Activated CD8-positive, alpha-beta memory T cell treated with anti-CD3 and anti-CD28 coated beads for 1 hour (primary cell): ENCODE measurements at regions not wholly inside any gene's neighbourhood (a gene's known extent, or its start where the extent isn't known, plus 50 kb on each side); places are given as distances from the start of the nearest gene placed in this dataset.

ENCODE experiments used
- DNase-seq, 2 donors: peaks; one replicate each; pipeline ENCODE4 v3.0.0-alpha.2; 2020; ENCODE audit warnings: low read depth in 1 of 2; ENCODE audit errors: extremely low read depth in 1 of 2

DNA sequence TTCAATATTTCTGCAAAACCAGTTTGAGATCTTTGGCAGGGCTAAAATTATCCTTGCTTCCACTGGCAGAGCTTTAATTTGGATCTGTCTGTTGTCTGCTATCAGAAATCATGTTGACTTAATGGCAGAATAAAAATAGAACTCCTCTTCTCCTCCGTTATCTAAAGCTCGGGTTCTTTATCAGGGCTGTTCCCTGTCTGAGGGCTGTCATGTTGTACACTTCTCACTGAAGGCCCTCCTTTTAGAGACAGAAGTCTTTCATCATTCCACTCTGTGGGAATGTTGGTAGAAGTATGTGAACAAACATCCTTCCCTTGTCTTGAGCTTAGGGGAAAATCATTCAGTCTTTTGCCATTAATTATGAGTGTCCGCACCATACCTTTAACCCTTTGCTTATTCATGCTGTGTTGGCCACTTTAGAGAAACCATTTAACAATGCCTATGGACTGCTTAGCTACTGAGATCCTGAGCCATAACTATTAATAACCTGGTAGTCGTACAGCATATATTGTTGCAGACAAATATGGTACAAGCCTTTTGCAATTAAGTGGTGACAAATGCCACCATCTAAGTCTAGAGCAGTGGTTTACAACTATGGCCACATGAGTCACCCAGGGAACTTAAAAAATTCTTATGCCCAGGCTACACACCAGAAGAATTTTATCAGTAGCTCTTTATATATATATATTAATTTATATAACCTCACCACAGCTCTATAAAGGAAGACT, 226.0 kb upstream of the TPM1 start:
- no peak for DNase-seq

DNA sequence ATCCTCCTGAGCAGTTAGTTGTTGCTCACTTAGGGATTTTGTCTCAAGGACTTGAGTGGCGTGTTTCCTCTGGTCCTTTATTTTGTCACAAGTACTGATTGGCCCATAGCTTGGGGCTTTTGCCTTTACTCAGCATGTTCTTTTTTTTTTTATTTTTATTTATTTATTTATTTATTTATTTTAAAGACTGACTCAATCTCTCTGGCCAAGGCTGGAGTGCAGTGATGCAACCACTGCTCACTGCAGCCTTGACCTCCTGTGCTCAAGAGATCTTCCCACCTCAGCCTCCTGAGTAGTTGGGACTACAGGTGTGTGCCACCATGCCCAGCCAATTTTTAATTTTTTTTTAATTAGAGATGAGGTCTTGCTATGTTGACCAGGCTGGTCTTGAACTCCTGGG, 223.9 kb upstream of the TPM1 start:
- DNase-seq, result no peak

DNA sequence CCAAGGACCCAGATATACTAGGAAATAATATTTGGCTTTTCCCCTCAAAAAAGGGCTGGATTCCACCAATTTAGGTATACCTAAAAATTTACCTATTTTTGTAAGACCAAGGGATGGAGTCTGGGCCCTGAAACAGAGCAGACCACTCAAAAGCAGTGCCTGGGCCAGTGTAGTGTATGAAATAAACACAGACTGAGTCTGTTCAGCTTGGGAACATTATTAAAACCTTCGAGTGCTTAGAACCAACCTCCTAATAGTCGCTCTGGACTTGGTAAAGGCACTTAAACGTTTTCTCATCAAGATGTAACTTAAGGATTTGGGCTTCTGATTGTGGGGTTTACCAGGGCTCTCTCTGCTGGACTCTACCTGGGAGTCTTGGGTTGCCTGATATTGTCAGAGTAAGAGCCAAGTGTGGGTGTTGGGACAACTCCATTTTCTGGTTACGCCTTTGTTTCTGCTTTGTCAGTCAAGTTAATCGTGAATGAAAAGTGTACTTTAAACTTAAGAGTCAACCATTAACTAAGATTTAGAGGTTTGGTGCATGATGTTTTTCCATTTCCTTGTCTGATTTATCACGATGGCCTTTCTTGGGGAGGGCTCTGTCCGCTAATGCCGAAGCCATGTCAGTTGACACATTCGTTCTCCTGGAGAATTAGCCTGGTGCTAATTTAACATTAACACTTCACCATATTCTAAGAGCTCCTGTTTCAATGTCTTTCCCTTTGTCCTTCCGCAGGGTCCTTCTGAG, 221.0 kb upstream of the TPM1 start:
- DNase-seq, result no peak

DNA sequence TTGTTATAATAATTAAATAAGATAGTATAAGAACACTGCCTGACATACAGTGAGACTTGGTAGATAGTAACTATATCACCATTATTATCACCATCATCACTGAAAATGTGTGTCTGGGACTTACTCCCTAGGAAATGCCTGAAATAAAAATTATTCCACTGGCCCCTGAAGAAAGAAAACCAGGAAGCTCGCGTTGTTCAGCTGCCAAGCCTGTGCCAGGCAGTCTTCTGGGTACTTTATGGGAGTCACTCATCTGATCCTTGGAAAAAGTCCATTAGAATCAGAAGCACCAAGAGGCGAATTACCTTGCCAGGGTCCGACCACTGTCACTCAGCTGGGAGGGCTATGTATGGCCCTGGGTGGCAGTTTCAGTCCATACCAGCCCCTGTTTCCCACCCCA, 220.3 kb upstream of the TPM1 start:
- no peak for DNase-seq

DNA sequence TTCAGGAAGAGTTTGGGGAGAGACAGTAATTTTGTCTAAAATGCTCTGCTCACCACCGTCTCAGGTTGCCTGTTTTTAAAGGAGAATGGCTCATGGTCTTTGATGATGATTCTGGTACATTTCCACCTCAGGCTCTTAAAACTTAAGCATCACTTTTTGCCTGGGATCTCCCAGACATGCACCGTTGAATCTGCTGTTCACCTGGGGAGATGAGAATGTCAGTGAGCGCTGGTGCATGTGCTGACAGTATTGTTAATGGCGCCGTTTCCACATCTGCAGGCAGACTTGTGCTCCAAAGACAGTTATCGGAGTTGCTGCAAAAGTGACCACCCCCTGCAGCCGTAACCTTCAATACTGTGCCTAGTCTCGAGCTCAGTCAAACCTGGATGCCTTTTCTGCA, 219.0 kb upstream of the TPM1 start:
- no peak for DNase-seq

DNA sequence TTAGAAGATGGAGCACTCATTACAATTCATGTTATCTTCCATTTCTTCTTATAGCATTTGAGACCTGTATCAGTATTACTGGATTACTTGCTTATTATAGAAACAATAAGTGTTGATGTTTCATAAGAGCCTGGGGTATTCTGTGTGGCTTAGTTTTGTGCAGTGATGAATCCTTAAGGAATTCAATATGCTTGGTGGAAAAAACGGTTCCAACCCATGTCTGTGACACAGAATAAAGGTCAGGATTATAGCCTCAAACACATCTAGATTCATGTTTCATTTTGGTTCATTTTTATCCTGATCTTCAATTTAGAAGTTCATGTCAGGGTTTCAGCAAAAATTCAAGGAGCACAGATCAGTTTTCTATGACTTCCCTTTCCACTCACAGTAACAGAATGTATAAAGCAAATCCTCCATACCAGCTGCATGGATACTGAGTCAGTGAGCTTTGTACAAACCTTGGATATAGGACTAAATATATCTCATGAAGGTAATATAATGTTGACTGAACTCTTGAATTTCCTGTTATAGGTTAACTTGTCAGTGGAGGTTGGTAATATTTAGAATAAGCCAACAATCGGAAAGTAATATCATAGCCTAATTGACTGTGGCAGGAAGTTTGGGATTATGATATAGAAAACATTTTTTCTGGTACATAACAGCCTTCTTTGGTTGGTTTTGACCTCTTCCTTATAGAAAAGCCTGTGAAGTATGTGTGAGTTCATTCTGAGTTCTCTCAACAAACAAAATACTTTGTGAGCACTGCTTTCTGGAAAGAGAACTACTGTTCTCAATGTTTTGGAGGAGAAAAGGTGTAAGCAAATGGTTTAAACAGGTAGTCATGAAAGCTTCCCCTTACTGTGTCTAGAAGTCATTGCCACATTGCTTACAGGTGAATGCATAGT, 218.2 kb upstream of the TPM1 start:
- no peak for DNase-seq

DNA sequence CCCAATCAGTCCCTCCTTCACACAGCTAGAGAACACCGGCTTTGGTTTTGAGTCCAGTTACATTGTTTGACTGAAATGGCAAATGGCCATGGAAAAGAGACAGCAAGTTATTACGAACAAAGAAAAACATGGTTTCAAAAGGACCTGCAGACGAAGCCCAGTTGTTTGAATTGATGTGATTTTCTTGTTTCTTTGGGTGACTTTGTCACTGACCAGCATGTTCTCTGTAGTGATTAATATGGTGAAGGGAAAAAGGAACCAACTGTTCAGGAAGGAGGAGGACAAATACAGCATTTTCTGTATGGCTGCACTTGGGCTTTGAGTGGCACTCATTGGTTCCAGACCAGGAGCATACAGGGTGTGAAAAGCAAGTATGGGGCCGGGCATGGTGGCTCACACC, 217.4 kb upstream of the TPM1 start:
- DNase-seq, result no peak

DNA sequence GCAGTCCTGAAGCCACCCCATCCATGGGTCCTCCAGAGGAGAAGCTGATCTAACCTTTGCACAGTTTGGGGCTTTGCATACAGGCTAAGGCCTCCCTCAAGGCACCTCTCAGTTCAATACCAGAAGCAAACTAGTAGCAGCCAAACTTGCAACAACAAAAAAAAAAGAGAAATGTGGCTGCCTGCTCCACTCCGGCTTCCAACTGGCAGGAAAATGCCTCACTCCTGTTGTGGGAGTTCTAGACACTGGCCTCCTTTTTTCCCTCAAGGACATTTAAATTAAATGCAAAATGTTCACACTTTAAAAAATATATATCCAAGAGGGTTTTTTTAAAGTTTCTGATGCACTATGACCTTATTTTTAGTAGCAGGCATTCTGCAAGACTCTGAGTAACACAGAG, 216.0 kb upstream of the TPM1 start:
- no peak for DNase-seq

DNA sequence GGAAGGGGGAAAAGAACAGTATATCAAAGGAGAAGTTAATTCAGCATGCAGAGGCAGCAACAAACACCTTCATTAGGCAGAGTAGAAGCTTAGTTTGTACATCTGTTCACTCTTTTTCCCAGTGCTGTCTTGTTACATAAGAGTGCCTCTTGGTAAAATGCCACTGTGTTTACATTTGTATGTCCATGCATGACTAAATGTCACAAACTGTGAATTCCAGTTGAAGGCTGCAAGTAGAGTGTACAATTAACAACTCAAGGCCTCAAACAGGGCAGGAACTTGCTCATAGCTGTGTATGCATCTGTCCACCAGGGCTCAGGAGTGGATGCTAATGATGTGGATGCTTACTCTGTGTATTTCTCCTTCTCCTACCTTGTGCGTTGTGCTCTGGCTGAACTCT, 214.2 kb upstream of the TPM1 start:
- no peak for DNase-seq

DNA sequence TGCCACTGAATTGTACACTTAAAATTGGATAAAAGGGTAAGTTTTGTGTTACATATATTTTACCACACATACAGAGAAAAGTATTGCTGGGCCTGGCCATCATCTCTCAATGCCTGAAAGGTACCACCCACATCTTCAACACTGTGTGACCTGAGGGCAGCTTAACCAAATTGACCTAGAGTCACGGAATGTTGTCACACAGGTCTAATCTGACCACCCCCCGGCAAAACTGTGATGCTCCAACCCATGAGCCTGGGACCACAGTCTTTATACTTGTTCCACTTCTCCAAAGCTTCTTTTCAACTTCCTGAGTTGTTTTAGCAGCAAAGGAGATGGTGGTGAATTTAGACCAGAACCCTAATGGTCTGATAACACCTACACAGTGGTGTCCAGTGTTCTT, 210.3 kb upstream of the TPM1 start:
- DNase-seq, result no peak

DNA sequence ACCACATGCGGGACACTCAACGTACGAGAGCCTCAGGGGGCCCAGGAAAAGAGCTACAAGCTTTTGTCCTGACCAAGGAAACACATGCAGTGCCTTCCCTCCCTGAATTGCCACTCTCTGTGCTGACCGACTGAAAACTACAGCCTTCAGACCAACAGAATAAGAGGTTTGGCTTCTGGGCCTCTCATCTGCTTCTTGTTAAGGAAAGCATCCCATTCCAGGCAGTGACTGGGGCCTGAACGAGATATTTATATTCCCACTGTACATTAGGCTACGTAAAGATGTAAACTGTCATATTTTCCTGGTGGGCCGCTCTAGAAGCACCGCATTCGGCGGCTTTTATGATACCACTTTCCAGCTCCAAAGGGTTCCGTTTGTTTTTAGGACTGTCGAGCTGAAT, 208.9 kb upstream of the TPM1 start:
- no peak for DNase-seq

DNA sequence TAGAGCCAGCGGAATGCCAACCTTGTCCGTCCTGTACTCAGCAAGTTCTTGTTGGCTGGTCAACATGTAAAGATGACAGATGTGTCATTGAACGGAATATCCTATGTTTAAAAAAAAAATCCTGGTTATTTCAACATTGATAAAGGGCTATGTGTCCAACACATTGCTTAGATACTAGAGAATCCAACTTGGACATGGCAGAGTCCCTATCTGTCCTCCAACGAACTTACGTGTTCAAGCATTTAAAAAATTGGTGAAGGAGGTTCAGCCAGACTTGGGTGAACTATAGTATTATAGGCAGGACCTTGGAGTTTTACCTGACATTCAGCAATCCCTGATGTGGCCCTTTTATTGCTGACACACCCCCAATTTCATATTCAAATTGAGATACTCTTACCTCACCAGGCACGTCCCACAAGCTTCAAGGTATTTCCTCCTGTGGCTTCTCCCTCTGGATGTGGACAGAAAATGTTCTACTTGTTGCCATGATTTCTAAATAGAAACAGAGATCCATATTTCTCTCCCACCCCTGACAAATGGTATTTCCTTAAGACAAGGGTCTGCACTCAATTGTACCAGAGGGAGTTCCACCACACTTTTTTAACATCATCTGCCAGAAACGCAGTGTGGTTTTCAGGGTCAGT, 207.7 kb upstream of the TPM1 start:
- no peak for DNase-seq

DNA sequence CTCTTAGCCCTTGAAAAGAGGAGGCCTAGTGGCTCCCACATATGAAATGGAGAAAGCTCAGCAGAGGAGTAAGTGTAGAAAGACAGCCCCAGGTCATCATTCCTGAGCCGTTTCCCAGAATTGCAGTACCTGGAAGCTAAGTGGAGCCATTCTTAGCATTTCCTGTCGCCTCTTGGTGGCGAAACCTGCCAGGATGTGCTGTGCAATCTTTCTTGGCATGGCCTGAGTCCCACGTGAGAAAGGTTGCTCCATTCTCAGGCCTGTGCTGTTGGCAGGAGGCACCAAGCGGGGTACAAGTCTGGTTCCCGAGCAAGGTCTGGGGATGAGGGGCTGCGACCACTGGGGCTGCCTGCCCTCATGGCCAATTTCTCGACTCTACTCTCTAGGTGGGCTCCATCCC, 207.2 kb upstream of the TPM1 start:
- no peak for DNase-seq

DNA sequence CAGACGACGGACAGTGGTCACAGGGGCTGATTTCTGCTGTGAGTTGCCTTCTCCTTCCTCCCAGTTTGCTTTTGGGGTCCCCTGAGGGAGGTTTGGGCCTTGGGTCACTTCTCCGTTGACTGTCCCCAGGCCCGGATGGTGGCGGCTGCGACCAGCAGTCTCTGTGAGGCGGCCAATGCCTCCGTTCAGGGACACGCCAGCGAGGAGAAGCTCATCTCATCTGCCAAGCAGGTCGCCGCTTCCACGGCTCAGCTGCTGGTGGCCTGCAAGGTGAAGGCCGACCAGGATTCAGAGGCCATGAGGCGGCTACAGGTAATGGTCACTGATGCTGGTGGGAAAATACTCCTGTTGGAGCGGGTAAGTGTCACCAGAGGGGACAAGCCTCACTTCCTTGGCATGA, 206.8 kb upstream of the TPM1 start:
- no peak for DNase-seq

DNA sequence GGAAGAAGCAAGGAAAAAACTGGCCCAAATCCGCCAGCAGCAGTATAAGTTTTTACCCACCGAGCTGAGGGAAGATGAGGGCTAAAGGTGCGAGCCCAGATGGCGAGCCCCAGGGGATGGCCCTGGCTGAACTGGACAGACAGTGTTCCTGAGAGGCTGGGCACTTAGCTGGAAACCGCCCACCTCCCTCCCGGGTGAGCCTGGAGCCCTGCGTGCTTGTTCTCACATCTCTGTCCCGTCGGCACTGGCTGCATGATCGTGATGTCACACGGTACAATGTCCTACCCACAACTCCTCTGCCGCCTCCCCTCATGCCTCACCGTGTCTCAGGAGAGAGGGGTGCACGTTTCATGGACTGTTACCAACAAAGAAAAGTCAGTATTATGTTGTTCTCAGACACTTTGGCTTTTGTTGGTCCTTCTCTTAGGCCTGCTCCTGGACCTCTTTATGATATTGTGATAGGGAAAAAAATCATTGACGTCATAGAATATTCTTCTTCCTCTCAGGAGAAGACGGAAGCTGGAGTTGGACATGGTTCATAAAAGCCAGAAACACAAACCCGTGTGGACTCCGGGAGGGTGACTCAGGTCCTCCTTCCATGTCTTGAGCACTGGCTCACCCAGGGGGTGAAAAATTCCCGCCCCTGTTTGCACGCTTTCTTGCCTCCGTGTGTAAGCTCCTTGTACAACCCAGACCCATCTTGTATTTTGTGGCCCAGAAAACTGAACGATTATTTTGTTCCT, 201.8 kb upstream of the TPM1 start:
- no peak for DNase-seq

DNA sequence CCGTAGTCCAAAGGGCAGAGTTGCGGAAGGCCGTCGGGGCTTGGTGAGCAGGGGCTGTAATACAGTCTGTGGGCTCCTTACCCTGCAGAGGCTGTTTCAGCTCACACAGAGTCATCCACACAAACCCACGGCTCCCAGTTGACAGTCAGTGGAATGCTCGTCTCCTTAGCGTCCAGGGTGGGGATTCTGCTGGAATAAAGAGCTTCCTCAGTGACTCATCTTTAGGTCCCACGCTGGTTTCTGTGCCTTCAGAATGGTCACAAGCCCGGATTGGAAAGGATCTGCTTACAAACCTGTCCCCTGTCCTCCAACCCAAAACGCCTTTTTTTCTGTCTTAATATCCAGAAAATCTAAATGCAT, 201.3 kb upstream of the TPM1 start:
- no peak for DNase-seq

DNA sequence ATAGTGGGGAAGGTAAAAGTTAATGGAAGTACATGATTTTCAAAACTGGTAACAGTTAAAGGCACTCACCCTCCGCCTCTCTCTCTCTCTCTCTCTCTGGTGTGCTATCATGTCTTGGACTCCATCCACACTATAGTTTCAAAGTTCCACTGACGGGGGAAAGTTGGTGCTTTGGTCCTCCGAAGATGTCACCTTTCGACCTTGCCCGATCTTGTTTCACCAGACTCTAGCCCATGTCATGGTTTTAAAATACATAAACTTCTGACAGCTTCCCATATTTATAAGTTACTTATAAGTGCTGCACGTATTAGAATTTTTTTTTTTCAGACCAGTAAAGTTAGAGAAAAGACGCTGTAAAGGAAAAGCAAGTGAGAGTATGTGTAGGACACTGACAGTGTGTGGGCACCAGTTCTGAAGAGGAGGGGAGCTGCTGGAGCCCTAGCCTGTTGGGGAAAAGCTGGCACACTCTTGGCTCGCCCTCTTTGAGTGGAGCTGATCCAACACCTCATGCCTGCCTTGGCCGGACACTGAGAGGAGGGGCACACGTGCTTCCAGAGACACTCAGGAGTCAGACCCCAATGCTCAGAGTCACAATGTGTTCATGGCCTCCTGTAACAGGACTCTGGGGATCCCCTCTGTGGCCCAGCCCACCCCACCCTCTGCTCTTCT, 200.5 kb upstream of the TPM1 start:
- no peak for DNase-seq

DNA sequence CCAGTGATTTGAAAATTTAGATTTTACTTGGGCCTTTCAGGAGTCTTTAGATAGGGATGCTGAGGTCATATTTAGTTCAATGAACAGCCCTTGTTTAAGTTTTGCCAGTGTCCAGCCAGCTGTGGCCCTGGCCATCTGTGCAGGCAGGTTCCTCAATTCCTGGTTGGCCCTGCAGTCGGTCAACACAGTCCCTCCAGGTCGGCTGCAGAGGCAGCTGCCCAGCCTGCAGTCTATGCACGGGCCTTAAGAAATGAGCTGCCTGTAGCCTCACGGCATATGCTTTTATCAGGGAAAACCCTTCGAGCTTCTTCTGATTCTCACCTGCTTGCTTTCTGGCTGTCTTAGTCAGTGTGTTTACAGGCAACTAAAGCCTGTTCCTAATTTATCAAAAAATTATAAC, 199.2 kb upstream of the TPM1 start:
- no peak for DNase-seq

DNA sequence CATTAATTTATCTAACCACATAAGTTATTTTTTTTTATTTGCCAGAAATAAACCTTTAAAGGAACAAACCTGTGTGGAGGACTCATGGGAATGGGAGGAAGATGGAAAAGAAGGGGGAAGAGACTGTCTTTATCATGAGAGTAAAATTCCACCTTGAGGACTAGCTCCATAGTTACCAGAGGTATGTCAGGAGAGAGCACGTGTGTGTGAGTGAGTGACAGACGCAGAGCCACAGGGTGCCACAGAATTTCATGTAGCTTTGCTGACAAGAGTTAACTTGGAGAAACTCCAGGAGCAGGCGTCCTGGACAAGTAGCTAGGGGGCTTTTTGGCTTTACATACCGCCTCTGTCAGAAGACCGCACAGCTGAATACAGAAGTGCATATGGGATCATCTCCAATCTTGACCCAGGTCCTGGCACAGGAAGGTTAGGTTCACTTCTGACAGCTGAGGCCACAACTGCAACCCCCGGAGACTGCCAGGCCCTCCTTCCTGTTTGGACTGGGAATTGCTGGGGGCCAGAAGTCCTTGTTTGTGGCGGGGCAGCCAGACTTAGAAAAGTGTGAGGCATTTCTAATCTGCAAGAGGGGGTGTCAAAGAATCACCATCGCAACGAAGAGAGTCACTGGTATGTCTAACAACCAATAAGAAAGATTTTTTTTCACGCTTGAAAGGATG, 197.8 kb upstream of the TPM1 start:
- no peak for DNase-seq
